GM12878 (cell line): ENCODE measurements at regions not wholly inside any gene's neighbourhood (a gene's known extent, or its start where the extent isn't known, plus 50 kb on each side); places are given as distances from the start of the nearest gene placed in this dataset.

Source experiments
- ATAC-seq: fragments of 200-7000 bp; cut with Tn5 transposase; 3 replicates; pipeline ENCODE4 v1.9.1; 2020; ENCODE audit warnings: mild to moderate bottlenecking, moderate library complexity
- BruUV-seq: library from RNA; stranded (reverse); fragments of 400-500 nt; replicated peaks from 2 replicates; lab custom pipeline; 2021; lab: Mats Ljungman, UMichigan
- CTCF ChIA-PET: fragments of 300-600 bp; sonication (Branson Sonifier 250); formaldehyde crosslinking; extraction: SDS; loops from one replicate; lab custom pipeline; 2021; ENCODE audit warnings: inconsistent platforms; lab: Yijun Ruan, JAX
- POLR2A ChIA-PET: fragments of 350-600 bp; formaldehyde crosslinking; extraction: SDS; loops from one replicate; lab custom pipeline; 2021; ENCODE audit warnings: inconsistent platforms; lab: Charles Lee
- RAD21 ChIA-PET: fragments of 300-600 bp; sonication (Branson Sonifier 250); formaldehyde crosslinking; loops from one replicate; lab custom pipeline; 2023; ENCODE audit warnings: antibody characterized with exemption; ENCODE audit not compliant: unreplicated experiment; lab: Charles Lee
- SMC1A ChIA-PET: fragments of 300-600 bp; sonication (Branson Sonifier 250); formaldehyde crosslinking; loops from one replicate; lab custom pipeline; 2023; ENCODE audit not compliant: unreplicated experiment, uncharacterized antibody; lab: Charles Lee
- DNase-seq: peaks from one replicate; pipeline ENCODE4 v3.0.0-alpha.2; 2011; ENCODE audit warnings: low read depth, low spot score
- FAIRE-seq: peaks from 3 replicates; lab custom pipeline; 2011; peaks lifted over from hg19 to GRCh38; lab: Jason Lieb, UNC
- H2AFZ ChIP-seq: 2 replicates; pipeline ENCODE4 v1.6.0; 2011; ENCODE audit warnings: low read depth, low read length, control low read depth; ENCODE audit not compliant: control insufficient read depth
- H3K27ac ChIP-seq: 2 replicates; pipeline ENCODE4 v1.5.1; 2011; ENCODE audit warnings: control low read depth; ENCODE audit not compliant: control insufficient read depth, insufficient read depth
- H3K27me3 ChIP-seq, 2 experiments: replicated peaks in 1 of 2; 2 replicates each; pipeline versions ENCODE4 v1.6.0 to v1.6.1; 2011; ENCODE audit warnings: low read length in 1 of 2; ENCODE audit not compliant: control insufficient read depth in 2 of 2, insufficient read depth in 2 of 2
- H3K36me3 ChIP-seq, 2 experiments: 2 replicates each; pipeline ENCODE4 v1.5.1; 2011; ENCODE audit warnings: low read length in 1 of 2; ENCODE audit not compliant: control insufficient read depth in 2 of 2, insufficient read depth in 2 of 2
- H3K4me1 ChIP-seq: 2 replicates; pipeline ENCODE4 v1.6.1; 2011; ENCODE audit warnings: mild to moderate bottlenecking, low read length, moderate library complexity, mixed read lengths; ENCODE audit not compliant: control insufficient read depth, insufficient read depth
- H3K4me2 ChIP-seq: 2 replicates; pipeline ENCODE4 v1.6.0; 2011; ENCODE audit warnings: control low read depth; ENCODE audit not compliant: control insufficient read depth, insufficient read depth
- H3K4me3 ChIP-seq: fragments of 200-600 bp; sonication (generic); 2 replicates; pipeline ENCODE4 v1.5.1; 2016
- H3K79me2 ChIP-seq: 2 replicates; pipeline ENCODE4 v1.6.0; 2011; ENCODE audit warnings: low read length; ENCODE audit not compliant: control insufficient read depth, insufficient read depth
- H3K9ac ChIP-seq: 2 replicates; pipeline ENCODE4 v1.8.0; 2011; ENCODE audit warnings: low read length, control low read depth, mixed read lengths; ENCODE audit not compliant: control insufficient read depth, insufficient read depth
- H3K9me3 ChIP-seq: replicated peaks from 3 replicates; pipeline ENCODE4 v1.5.1; 2011; ENCODE audit warnings: mild to moderate bottlenecking, low read length; ENCODE audit not compliant: control insufficient read depth, insufficient read depth
- H4K20me1 ChIP-seq: 2 replicates; pipeline ENCODE4 v1.6.0; 2011; ENCODE audit not compliant: control insufficient read depth, insufficient read depth
- CBFB ChIP-seq: IDR thresholded peaks from 2 replicates; pipeline ENCODE4 v1.6.1; 2016; ENCODE audit warnings: antibody characterized with exemption, low read depth
- DPF2 ChIP-seq: fragments of 450-650 bp; IDR thresholded peaks from 2 replicates; pipeline ENCODE4 v1.6.1; 2017; ENCODE audit warnings: mild to moderate bottlenecking
- GABPA ChIP-seq: IDR thresholded peaks from 2 replicates; pipeline ENCODE4 v1.6.1; 2014; ENCODE audit warnings: antibody characterized with exemption, low read depth, mild to moderate bottlenecking, inconsistent platforms
- JUNB ChIP-seq: IDR thresholded peaks from 2 replicates; pipeline ENCODE4 v1.6.1; 2016; ENCODE audit warnings: antibody characterized with exemption, mild to moderate bottlenecking
- KDM1A ChIP-seq: fragments of 200-600 bp; sonication (generic); IDR thresholded peaks from 2 replicates; pipeline ENCODE4 v1.6.1; 2016; ENCODE audit warnings: borderline replicate concordance
- RUNX3 ChIP-seq: IDR thresholded peaks from 2 replicates; pipeline ENCODE4 v1.6.1; 2012; ENCODE audit warnings: low read length, inconsistent platforms
- SMARCA5 ChIP-seq: fragments of 450-650 bp; IDR thresholded peaks from 2 replicates; pipeline ENCODE4 v1.6.1; 2017; ENCODE audit warnings: mild to moderate bottlenecking
- YBX1 ChIP-seq: fragments of 450-650 bp; IDR thresholded peaks from 2 replicates; pipeline ENCODE4 v1.6.1; 2016; ENCODE audit warnings: antibody characterized with exemption
- WGBS: methylation state at CpG from one replicate; pipeline ENCODE4 v1.1.6; 2016; ENCODE audit warnings: low lambda C conversion rate; ENCODE audit not compliant: insufficient replicate concordance, insufficient coverage; ENCODE audit errors: missing lambda C conversion rate; 5-methylcytosine and 5-hydroxymethylcytosine counted together
- in situ Hi-C: fragments of 300-500 bp; cut with MboI; formaldehyde crosslinking; loops from 9 replicates; pipeline ENCODE4 v1.14.3; 2018; ENCODE audit warnings: mixed read lengths
- intact Hi-C: fragments of 100-400 bp; cut with micrococcal nuclease; formaldehyde crosslinking; loops from one replicate; pipeline ENCODE4 v1.14.2; 2022; ENCODE audit not compliant: unreplicated experiment

GRCh38 chr1:59007429-59007819, 223.6 kb upstream of the JUN start:
- Histone ChIP-seq H4K20me1 (no peaks in the 10 kb centered on the region), H3K4me1 (peaks cover 49% of the 10 kb centered on the region), H3K27ac (no peak overlapping the region; the same call in 1 of the 2 replicates), H3K9ac (no peak overlapping the region), H3K4me2 (peak overlapping the region; percentile 78), H3K9me3 (no peaks in the 10 kb centered on the region)
- POLR2A ChIA-PET: interaction anchor here (0.7 kb wide), 1 partner anchor 10 kb away, joined by 3 read pairs; no protein-coding TSS in a partner anchor
- ATAC-seq: peak; percentile 16
- no TSS peak for BruUV-seq
- TF ChIP-seq RUNX3 (peak; percentile 59; the same call in 1 of the 2 replicates), KDM1A (no peak), JUNB (0 out of 2 replicates have a peak, but pooled peaks have one; percentile 5), SMARCA5 (no peak; the same call in 1 of the 2 replicates), GABPA (0 out of 2 replicates have a peak, but pooled peaks have one; percentile 8), DPF2 (0 out of 2 replicates have a peak, but pooled peaks have one; percentile 1), YBX1 (no peak), CBFB (peak; percentile 16; the same call in 1 of the 2 replicates)
- TF ChIP-seq, all 136 proteins: peak for 5
- CTCF ChIA-PET: interaction anchor here (1.4 kb wide), 1 partner anchor 20 kb away, joined by 3 read pairs; no protein-coding TSS in a partner anchor
- RAD21 ChIA-PET: interaction anchor here (1.6 to 1.7 kb wide), 2 partner anchors 12 to 14 kb away, joined by 5 to 6 read pairs; no protein-coding TSS in a partner anchor
- intact Hi-C loops: loop anchor here (2.0 to 5.0 kb wide), 5 partner anchors 39 to 225 kb away; partner anchors contain the start of gene JUN
- Histone ChIP-seq H3K36me3 (no peaks in the 10 kb centered on the region), H3K79me2 (no peaks in the 10 kb centered on the region), H3K27me3 (no peaks in the 10 kb centered on the region), H2AFZ (no peak overlapping the region), H3K4me3 (no peak overlapping the region)
- FAIRE-seq (no peak), DNase-seq (no peak)
- WGBS: 3% methylated on average over 3 of the region's 3 CpGs
- SMC1A ChIA-PET: interaction anchor here (1.0 to 2.2 kb wide), 8 partner anchors 9 to 153 kb away, joined by 3 to 13 read pairs (median 6); no protein-coding TSS in a partner anchor
- in situ Hi-C loops: no loop called here
